ENCODE measurements at regions not wholly inside any gene's neighbourhood (a gene's known extent, or its start where the extent isn't known, plus 50 kb on each side); places are given as distances from the start of the nearest gene placed in this dataset.

DNA sequence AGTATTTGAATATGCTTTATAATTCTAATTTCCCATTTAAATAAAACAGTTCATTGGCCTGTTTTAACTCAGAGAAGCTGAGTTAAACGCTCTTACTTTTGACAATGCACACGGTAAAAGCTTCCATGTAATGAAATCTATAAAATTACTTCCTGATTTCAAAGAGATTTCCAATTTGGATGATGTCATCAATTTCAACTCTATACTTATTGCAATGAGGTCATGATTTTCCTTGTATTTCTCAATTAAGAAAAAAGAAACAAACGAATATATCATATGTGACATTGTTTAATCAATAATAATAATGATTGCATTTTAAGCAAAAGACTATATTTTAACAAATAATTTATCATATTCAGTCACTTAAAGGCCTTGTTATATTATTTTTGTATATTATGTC, 926.1 kb upstream of the MANEA start:
- H2AFZ ChIP-seq (ENCODE audit: low read depth, low read length), result no peak overlapping the region
- no peak overlapping the region for H3K4me3 ChIP-seq (ENCODE audit: insufficient read depth, low read depth, low read length)
- H3K27ac ChIP-seq (ENCODE audit: low read depth, low read length), result no peak overlapping the region
- DNase-seq (ENCODE audit: low read depth), result no peak
- Mint-ChIP-seq H3K27ac (ENCODE audit: unreplicated experiment) (no peak overlapping the region), H3K9me3 (ENCODE audit: unreplicated experiment) (peaks cover 2% of the 10 kb centered on the region), H3K4me3 (ENCODE audit: unreplicated experiment) (no peak overlapping the region), H3K27me3 (ENCODE audit: low read depth, unreplicated experiment) (no peaks in the 10 kb centered on the region), H3K4me1 (ENCODE audit: low read depth, unreplicated experiment) (no peaks in the 10 kb centered on the region), H3K36me3 (ENCODE audit: low read depth, unreplicated experiment) (no peaks in the 10 kb centered on the region)
- TF ChIP-seq, protein P1, sequence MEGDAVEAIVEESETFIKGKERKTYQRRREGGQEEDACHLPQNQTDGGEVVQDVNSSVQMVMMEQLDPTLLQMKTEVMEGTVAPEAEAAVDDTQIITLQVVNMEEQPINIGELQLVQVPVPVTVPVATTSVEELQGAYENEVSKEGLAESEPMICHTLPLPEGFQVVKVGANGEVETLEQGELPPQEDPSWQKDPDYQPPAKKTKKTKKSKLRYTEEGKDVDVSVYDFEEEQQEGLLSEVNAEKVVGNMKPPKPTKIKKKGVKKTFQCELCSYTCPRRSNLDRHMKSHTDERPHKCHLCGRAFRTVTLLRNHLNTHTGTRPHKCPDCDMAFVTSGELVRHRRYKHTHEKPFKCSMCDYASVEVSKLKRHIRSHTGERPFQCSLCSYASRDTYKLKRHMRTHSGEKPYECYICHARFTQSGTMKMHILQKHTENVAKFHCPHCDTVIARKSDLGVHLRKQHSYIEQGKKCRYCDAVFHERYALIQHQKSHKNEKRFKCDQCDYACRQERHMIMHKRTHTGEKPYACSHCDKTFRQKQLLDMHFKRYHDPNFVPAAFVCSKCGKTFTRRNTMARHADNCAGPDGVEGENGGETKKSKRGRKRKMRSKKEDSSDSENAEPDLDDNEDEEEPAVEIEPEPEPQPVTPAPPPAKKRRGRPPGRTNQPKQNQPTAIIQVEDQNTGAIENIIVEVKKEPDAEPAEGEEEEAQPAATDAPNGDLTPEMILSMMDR (IDR thresholded peaks at IDR 0.05; ENCODE audit: insufficient read depth, low read depth, low read length), result no peak
- TF ChIP-seq EZH2 (IDR thresholded peaks at IDR 0.05; ENCODE audit: insufficient read depth, low read length), result no peak
- H3K9me3 ChIP-seq (ENCODE audit: insufficient read depth, low read depth, low read length), result no peaks in the 10 kb centered on the region
- H3K79me2 ChIP-seq (ENCODE audit: insufficient read depth, low read length), result no peaks in the 10 kb centered on the region
- no peak overlapping the region for H3K9ac ChIP-seq (ENCODE audit: low read length)
- H3K4me2 ChIP-seq (ENCODE audit: low read length), result no peak overlapping the region
- H4K20me1 ChIP-seq (ENCODE audit: insufficient read depth, low read length), result no peaks in the 10 kb centered on the region
- H3K27me3 ChIP-seq (ENCODE audit: insufficient read depth, low read length), result no peaks in the 10 kb centered on the region
- FAIRE-seq, result no peak
- no peaks in the 10 kb centered on the region for H3K4me1 ChIP-seq (ENCODE audit: insufficient read depth, low read length)
- no peaks in the 10 kb centered on the region for H3K36me3 ChIP-seq (ENCODE audit: insufficient read depth, low read length)

DNA sequence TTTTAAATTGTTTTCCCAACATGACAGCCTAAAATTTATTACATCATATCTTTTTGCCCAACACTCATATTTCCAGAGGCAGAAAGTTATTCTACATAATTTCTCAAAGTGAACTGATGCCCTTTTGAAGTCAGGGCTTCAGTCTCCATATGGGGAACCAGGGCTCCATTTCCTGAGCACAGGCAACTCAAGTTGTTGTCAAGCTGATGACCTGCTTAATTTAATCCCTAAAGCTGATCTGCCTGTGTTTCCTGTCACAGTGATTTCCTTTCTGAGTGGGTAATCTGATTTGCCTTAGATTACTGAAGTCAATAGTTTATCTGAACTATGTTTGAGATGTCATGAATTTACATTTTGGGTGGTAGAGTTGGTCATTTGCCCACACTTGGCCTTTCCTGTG, 932.1 kb upstream of the MANEA start:
- Histone ChIP-seq H3K4me3 (ENCODE audit: insufficient read depth, low read depth, low read length) (no peak overlapping the region), H3K4me2 (ENCODE audit: low read length) (no peak overlapping the region), H4K20me1 (ENCODE audit: insufficient read depth, low read length) (no peaks in the 10 kb centered on the region), H3K27ac (ENCODE audit: low read depth, low read length) (no peak overlapping the region), H3K79me2 (ENCODE audit: insufficient read depth, low read length) (no peaks in the 10 kb centered on the region), H3K9ac (ENCODE audit: low read length) (no peak overlapping the region), H3K4me1 (ENCODE audit: insufficient read depth, low read length) (no peaks in the 10 kb centered on the region), H3K36me3 (ENCODE audit: insufficient read depth, low read length) (no peaks in the 10 kb centered on the region), H2AFZ (ENCODE audit: low read depth, low read length) (no peak overlapping the region), H3K9me3 (ENCODE audit: insufficient read depth, low read depth, low read length) (no peaks in the 10 kb centered on the region), H3K27me3 (ENCODE audit: insufficient read depth, low read length) (no peaks in the 10 kb centered on the region)
- TF ChIP-seq, protein P1 (IDR thresholded peaks at IDR 0.05; ENCODE audit: insufficient read depth, low read depth, low read length), result no peak
- TF ChIP-seq EZH2 (IDR thresholded peaks at IDR 0.05; ENCODE audit: insufficient read depth, low read length), result no peak
- H3K36me3 Mint-ChIP-seq (ENCODE audit: low read depth, unreplicated experiment), result no peaks in the 10 kb centered on the region
- DNase-seq (ENCODE audit: low read depth) (no peak), FAIRE-seq (no peak)
- no peak overlapping the region for H3K27ac Mint-ChIP-seq (ENCODE audit: unreplicated experiment)
- no peaks in the 10 kb centered on the region for H3K27me3 Mint-ChIP-seq (ENCODE audit: low read depth, unreplicated experiment)
- no peak overlapping the region for H3K4me3 Mint-ChIP-seq (ENCODE audit: unreplicated experiment)
- no peaks in the 10 kb centered on the region for H3K4me1 Mint-ChIP-seq (ENCODE audit: low read depth, unreplicated experiment)
- H3K9me3 Mint-ChIP-seq (ENCODE audit: unreplicated experiment), result no peaks in the 10 kb centered on the region

DNA sequence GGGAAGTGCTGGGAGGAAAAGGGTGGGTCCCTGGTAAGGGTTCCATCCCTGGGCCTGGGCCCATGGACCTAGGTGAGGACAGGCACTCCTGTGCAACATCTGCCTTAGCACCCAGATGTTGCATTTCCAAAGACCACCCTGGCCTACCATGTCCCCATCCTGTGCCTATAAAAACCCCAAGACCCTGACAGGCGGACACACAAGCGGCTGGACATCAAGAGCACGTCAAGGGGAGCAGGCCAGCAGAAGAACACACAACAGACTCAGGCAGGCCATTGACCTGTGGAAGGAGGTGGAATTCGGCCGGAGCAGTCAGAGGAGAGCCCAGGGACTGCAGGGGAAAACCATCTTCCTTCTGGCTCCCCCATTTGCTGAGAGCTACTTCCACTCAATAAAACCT, 937.8 kb upstream of the MANEA start:
- no peak overlapping the region for H3K4me2 ChIP-seq (ENCODE audit: low read length)
- H3K27ac Mint-ChIP-seq (ENCODE audit: unreplicated experiment), result no peak overlapping the region
- TF ChIP-seq, protein P1 (IDR thresholded peaks at IDR 0.05; ENCODE audit: insufficient read depth, low read depth, low read length), result no peak
- no peak for TF ChIP-seq EZH2 (IDR thresholded peaks at IDR 0.05; ENCODE audit: insufficient read depth, low read length)
- no peaks in the 10 kb centered on the region for H3K79me2 ChIP-seq (ENCODE audit: insufficient read depth, low read length)
- no peak overlapping the region for H3K9ac ChIP-seq (ENCODE audit: low read length)
- H3K9me3 Mint-ChIP-seq (ENCODE audit: unreplicated experiment), result no peaks in the 10 kb centered on the region
- H3K4me1 Mint-ChIP-seq (ENCODE audit: low read depth, unreplicated experiment), result peaks cover 6% of the 10 kb centered on the region
- no peak overlapping the region for H3K27ac ChIP-seq (ENCODE audit: low read depth, low read length)
- no peaks in the 10 kb centered on the region for H3K27me3 ChIP-seq (ENCODE audit: insufficient read depth, low read length)
- no peak overlapping the region for H3K4me3 ChIP-seq (ENCODE audit: insufficient read depth, low read depth, low read length)
- no peaks in the 10 kb centered on the region for H3K27me3 Mint-ChIP-seq (ENCODE audit: low read depth, unreplicated experiment)
- no peaks in the 10 kb centered on the region for H3K36me3 ChIP-seq (ENCODE audit: insufficient read depth, low read length)
- H2AFZ ChIP-seq (ENCODE audit: low read depth, low read length), result no peak overlapping the region
- H3K36me3 Mint-ChIP-seq (ENCODE audit: low read depth, unreplicated experiment), result no peaks in the 10 kb centered on the region
- FAIRE-seq, result no peak
- DNase-seq (ENCODE audit: low read depth), result no peak
- H3K4me1 ChIP-seq (ENCODE audit: insufficient read depth, low read length), result no peaks in the 10 kb centered on the region
- no peak overlapping the region for H3K4me3 Mint-ChIP-seq (ENCODE audit: unreplicated experiment)
- no peaks in the 10 kb centered on the region for H4K20me1 ChIP-seq (ENCODE audit: insufficient read depth, low read length)
- H3K9me3 ChIP-seq (ENCODE audit: insufficient read depth, low read depth, low read length), result no peaks in the 10 kb centered on the region

All from astrocyte (in vitro differentiated cells and primary cell).